Adrenal gland (tissue), 5 donors: ENCODE measurements at regions not wholly inside any gene's neighbourhood (a gene's known extent, or its start where the extent isn't known, plus 50 kb on each side); places are given as distances from the start of the nearest gene placed in this dataset.

Source experiments
- POLR2A ChIP-seq, 2 donors: fragments of 450-650 bp; IDR thresholded peaks; one replicate each; pipeline ENCODE4 v1.6.1; 2017; ENCODE audit warnings: antibody characterized with exemption in 2 of 2, mild to moderate bottlenecking in 2 of 2, moderate library complexity in 1 of 2
- TF ChIP-seq, protein P1 (sequence below), 6 experiments: fragments of 450-650 bp in 4 of 6; fragments of 200-600 bp in 2 of 6; sonication (generic) in 1 of 6; IDR thresholded peaks; 1 replicate in 5 of 6; 2 replicates in 1 of 6; pipeline versions ENCODE4 v1.5.1 to v1.8.0; 2016 to 2021; ENCODE audit warnings: antibody characterized with exemption in 6 of 6, mild to moderate bottlenecking in 2 of 6, moderate library complexity in 1 of 6
- donor health status: DM: no; HTN: no; CAD: no.

DNA sequence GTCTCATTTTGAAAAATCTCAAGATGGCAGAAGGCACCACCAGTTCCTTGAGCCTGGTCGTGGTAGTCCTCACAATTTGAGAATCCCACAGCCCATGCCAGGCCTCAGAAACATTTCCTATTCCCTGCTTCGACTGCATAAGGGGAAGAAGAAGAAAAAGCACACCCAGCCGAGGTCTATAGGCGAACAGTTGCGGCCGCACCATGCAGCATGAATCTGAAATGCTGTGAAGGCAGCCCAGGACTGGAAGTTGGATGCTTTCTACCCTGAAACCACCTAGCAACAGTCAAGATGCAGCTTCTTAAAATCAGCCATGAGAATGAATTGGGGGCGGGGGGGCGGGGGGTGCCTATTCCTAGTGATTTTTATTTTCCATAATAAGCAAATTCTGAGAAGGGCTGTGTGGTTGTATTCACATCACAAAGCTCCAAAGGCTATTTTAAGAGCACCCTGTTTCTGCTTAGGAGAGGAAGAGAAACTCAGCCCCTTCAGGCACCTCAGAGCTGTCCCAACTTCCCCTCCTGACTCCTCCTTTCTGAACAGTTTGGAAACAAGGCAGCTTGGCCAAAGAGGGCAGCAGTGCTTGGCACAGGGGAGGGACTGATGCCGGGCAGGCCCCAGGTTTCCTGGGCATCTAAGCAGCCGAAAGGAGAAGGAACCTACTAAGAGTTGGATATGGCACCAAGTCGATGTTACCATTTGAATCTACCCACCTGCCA, 172.5 kb upstream of the FOXN3 start:
- TF ChIP-seq, protein P1, sequence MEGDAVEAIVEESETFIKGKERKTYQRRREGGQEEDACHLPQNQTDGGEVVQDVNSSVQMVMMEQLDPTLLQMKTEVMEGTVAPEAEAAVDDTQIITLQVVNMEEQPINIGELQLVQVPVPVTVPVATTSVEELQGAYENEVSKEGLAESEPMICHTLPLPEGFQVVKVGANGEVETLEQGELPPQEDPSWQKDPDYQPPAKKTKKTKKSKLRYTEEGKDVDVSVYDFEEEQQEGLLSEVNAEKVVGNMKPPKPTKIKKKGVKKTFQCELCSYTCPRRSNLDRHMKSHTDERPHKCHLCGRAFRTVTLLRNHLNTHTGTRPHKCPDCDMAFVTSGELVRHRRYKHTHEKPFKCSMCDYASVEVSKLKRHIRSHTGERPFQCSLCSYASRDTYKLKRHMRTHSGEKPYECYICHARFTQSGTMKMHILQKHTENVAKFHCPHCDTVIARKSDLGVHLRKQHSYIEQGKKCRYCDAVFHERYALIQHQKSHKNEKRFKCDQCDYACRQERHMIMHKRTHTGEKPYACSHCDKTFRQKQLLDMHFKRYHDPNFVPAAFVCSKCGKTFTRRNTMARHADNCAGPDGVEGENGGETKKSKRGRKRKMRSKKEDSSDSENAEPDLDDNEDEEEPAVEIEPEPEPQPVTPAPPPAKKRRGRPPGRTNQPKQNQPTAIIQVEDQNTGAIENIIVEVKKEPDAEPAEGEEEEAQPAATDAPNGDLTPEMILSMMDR (IDR thresholded peaks at IDR 0.05): no peak
- no peak for TF ChIP-seq POLR2A (IDR thresholded peaks at IDR 0.05)
